Psoas muscle (tissue), 7 donors: ENCODE measurements at regions not wholly inside any gene's neighbourhood (a gene's known extent, or its start where the extent isn't known, plus 50 kb on each side); places are given as distances from the start of the nearest gene placed in this dataset.
"Not testable (repeated sequence)": the region's sequence is repeated elsewhere in the genome, so short reads cannot be mapped to it uniquely, and the experiment has no call there.

Experiments used
- ATAC-seq, 4 donors: fragments of 200-7000 bp; cut with Tn5 transposase; one replicate each; pipeline ENCODE4 v1.9.1; 2020; ENCODE audit warnings: moderate library complexity in 3 of 4, mild to moderate bottlenecking in 2 of 4
- DNase-seq, 2 donors: peaks; one replicate each; pipeline ENCODE4 v3.0.0-alpha.2; 2020
- H3K27ac ChIP-seq: fragments of 200-600 bp; one replicate; pipeline ENCODE4 v1.8.0; 2022
- H3K27me3 ChIP-seq, 3 donors: fragments of 200-600 bp in 1 of 3; one replicate each; pipeline versions ENCODE4 v1.6.1 to v1.8.0; 2013 to 2022; ENCODE audit warnings: low read length in 2 of 3, mild to moderate bottlenecking in 2 of 3, moderate library complexity in 1 of 3; ENCODE audit not compliant: insufficient read depth in 3 of 3
- H3K36me3 ChIP-seq, 2 donors: fragments of 200-600 bp in 1 of 2; one replicate each; pipeline versions ENCODE4 v1.6.1 to v1.8.0; 2013 to 2022; ENCODE audit warnings: low read depth in 1 of 2, mild to moderate bottlenecking in 1 of 2, moderate library complexity in 1 of 2; ENCODE audit not compliant: insufficient read depth in 1 of 2
- H3K4me1 ChIP-seq: fragments of 200-600 bp; one replicate; pipeline ENCODE4 v1.8.0; 2022
- H3K4me3 ChIP-seq: fragments of 200-600 bp; one replicate; pipeline ENCODE4 v1.8.0; 2022; ENCODE audit warnings: mild to moderate bottlenecking
- H3K9me3 ChIP-seq: fragments of 200-600 bp; one replicate; pipeline ENCODE4 v1.8.0; 2022
- WGBS, 3 donors: extraction: QIAGEN DNeasy Blood & Tissue Kit; methylation state at CpG; one replicate each; pipeline versions ENCODE4 v1.1.6 to v1.1.7; 2013; 5-methylcytosine and 5-hydroxymethylcytosine counted together
- intact Hi-C, 2 donors: fragments of 100-400 bp; cut with DNase I; formaldehyde crosslinking; loops; one replicate each; pipeline versions ENCODE4 v1.11.0 to v1.14.2; 2022
- TF ChIP-seq, protein P1 (sequence below): fragments of 200-600 bp; IDR thresholded peaks from one replicate; pipeline ENCODE4 v1.8.0; 2022; ENCODE audit warnings: antibody characterized with exemption
- donor health status: healthy with polysubstance abuse.
- donor health status: DM: no; HTN: no; CAD: no; lungs with moderate emphysema.
- donor health status: Bipolar disorder and iron deficiency.
- donor health status: healthy.
- donor health status: DM: yes; HTN: yes; CAD: no.
- donor health status: DM: no; HTN: no; CAD: no.
- donor health status: DM: yes; HTN: yes; CAD: no.

DNA sequence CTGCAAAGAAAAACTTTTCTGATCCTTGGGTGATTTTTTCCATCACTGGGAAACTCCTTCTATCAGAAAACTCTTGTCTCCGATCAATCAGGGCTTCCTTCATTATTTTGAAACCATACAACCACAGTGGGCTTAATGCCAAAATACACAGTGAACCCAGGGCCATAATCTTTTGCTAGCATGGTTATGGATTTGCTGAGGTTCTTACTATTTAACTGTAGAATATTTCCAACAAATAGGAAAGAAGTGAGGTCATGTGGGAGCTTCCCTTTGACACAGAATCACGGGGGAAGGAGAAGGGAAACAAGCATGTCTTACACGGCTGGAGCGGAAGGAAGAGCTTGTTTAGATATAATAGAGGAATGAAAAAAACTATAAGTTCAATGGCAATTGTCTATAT lies 1241.7 kb downstream of the REEP3 start:
- no peaks in the 10 kb centered on the region for H3K4me1 ChIP-seq
- intact Hi-C loops, result no loop called here
- 60 to 69% (median 61%) methylated on average over 4 of the region's 4 CpGs for WGBS, 3 donors
- H3K4me3 ChIP-seq, result no peak overlapping the region
- no peaks in the 10 kb centered on the region for H3K9me3 ChIP-seq
- ATAC-seq (no peak), DNase-seq (no peak)
- H3K27ac ChIP-seq, result no peak overlapping the region
- TF ChIP-seq, protein P1, sequence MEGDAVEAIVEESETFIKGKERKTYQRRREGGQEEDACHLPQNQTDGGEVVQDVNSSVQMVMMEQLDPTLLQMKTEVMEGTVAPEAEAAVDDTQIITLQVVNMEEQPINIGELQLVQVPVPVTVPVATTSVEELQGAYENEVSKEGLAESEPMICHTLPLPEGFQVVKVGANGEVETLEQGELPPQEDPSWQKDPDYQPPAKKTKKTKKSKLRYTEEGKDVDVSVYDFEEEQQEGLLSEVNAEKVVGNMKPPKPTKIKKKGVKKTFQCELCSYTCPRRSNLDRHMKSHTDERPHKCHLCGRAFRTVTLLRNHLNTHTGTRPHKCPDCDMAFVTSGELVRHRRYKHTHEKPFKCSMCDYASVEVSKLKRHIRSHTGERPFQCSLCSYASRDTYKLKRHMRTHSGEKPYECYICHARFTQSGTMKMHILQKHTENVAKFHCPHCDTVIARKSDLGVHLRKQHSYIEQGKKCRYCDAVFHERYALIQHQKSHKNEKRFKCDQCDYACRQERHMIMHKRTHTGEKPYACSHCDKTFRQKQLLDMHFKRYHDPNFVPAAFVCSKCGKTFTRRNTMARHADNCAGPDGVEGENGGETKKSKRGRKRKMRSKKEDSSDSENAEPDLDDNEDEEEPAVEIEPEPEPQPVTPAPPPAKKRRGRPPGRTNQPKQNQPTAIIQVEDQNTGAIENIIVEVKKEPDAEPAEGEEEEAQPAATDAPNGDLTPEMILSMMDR, result no peak
- no peaks in the 10 kb centered on the region for H3K27me3 ChIP-seq
- H3K36me3 ChIP-seq, result no peaks in the 10 kb centered on the region

DNA sequence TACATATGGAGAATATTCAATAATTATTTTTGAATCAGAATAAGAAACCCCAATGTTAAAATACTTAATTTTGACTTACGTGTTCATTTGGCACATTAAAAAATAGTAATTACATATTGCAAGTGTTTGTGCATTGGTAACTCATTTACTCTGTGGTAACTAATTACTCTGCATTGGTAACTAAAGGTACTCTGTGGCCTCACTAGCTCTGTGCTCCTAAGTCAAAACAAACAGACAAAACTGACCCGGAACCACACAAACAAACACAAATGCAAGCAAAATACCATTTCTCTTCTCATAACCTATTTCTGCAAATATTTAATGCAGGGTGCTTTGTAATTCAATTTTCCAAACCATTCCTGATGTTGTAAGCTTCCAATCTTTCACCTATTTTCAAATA lies 1244.3 kb downstream of the REEP3 start:
- Histone ChIP-seq H3K4me1 (no peaks in the 10 kb centered on the region), H3K27me3 (no peaks in the 10 kb centered on the region), H3K4me3 (no peak overlapping the region), H3K36me3 (no peaks in the 10 kb centered on the region), H3K9me3 (no peaks in the 10 kb centered on the region), H3K27ac (no peak overlapping the region)
- WGBS, 3 donors, result 94 to 96% (median 95%) methylated on average over 2 of the region's 2 CpGs
- ATAC-seq (no peak), DNase-seq (no peak)
- TF ChIP-seq, protein P1, result no peak
- intact Hi-C loops, result no loop called here

DNA sequence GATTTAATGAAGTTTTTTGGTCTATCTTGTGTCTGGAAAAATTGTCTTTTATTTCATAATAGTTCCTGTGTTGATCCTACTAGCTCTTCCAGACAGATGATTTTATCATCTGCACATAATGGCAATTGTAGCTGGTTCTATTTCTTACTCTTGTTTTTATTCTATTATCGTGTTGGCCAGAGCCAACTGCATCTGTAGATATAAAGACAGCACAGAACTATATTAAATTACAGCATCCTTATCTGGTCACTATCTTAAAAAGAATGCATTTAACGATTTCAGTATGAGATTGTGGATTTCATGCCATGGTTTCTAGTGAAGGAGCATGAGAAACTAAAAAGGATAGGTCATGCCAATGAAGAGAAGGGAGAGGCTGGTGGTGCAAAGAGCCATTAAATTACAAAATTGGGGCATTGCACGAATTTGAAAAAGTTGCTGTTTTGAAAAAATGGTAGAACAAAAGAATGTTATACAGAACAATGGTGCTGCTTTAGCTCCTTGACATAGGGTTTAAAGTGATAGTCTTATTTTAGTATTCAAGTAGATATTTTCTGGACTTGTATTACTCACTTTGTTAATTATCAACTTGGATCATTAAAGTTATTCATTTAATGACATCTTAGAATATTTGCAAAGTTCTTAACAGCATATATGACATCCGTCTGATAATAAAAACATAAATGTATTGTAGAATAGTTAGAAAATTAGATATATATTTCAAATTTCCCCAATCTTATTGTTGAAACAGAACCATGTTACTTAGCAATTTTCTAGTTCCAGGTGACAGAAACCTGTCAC lies 1250.3 kb downstream of the REEP3 start:
- TF ChIP-seq, protein P1, result no peak
- ATAC-seq (no peak), DNase-seq (no peak)
- Histone ChIP-seq H3K27ac (no peak overlapping the region), H3K4me1 (no peaks in the 10 kb centered on the region), H3K27me3 (no peaks in the 10 kb centered on the region), H3K9me3 (no peaks in the 10 kb centered on the region), H3K4me3 (no peak overlapping the region), H3K36me3 (no peaks in the 10 kb centered on the region)
- 64 to 73% (median 67%) methylated on average over 4 of the region's 4 CpGs for WGBS, 3 donors
- intact Hi-C loops, result no loop called here

DNA sequence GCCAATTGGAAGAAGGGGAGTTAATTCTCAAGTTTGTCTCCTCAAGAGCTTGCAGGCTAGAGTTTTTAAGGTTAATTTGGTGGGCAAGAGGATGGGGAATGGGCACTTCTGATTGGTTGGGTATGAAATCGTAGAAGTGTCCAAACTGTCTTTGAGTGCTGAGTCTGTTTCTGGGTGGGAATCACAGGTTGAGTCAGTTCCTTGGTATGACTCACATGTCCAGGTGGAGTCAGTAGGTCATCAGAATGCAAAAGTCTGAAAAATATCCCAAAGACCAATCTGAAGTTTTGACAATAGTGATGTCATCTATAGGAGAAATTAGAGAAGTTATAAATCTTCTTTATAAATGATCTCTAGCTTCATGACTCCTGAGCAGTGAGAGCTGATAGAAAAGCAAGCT lies 1252.2 kb downstream of the REEP3 start:
- DNase-seq (no peak), ATAC-seq (no peak)
- H3K4me1 ChIP-seq, result no peaks in the 10 kb centered on the region
- no peaks in the 10 kb centered on the region for H3K27me3 ChIP-seq
- H3K9me3 ChIP-seq, result no peaks in the 10 kb centered on the region
- WGBS, 3 donors, result 84 to 92% (median 85%) methylated on average over 1 of the region's 1 CpG
- H3K27ac ChIP-seq, result no peak overlapping the region
- no peak overlapping the region for H3K4me3 ChIP-seq
- H3K36me3 ChIP-seq, result no peaks in the 10 kb centered on the region
- TF ChIP-seq, protein P1, result no peak
- intact Hi-C loops, result no loop called here

DNA sequence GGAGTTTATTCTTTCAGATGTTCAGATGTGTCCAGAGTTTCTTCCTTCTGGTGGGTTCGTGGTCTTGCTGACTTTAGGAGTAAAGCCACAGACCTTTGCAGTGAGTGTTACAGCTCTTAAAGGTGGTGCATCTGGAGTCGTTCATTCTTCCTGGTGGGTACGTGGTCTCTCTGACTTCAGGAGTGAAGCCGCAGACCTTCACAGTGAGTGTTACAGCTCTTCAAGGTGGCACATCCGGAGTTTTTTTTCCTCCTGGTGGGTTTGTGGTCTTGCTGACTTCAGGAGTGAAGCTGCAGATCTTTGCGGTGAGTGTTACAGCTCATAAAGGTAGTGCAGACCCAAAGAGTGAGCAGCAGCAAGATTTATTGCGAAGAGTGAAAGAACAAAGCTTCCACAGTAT lies 1263.2 kb downstream of the REEP3 start:
- H3K4me3 ChIP-seq, intact Hi-C loops, H3K27me3 ChIP-seq, H3K4me1 ChIP-seq, H3K27ac ChIP-seq, ATAC-seq, H3K36me3 ChIP-seq, H3K9me3 ChIP-seq, DNase-seq: not testable (repeated sequence)
- 88 to 91% (median 91%) methylated on average over 7 of the region's 7 CpGs for WGBS, 3 donors
